BLaER1 (cell line): ENCODE measurements at regions not wholly inside any gene's neighbourhood (a gene's known extent, or its start where the extent isn't known, plus 50 kb on each side); places are given as distances from the start of the nearest gene placed in this dataset.
"Not testable (repeated sequence)": the region's sequence is repeated elsewhere in the genome, so short reads cannot be mapped to it uniquely, and the experiment has no call there.

Experiments used
- H3K27ac ChIP-seq: shearing (Covaris generic); formaldehyde crosslinking; 2 replicates; pipeline ENCODE4 v1.8.1; 2022
- H3K27me3 ChIP-seq: shearing (Covaris generic); formaldehyde crosslinking; 2 replicates; pipeline ENCODE4 v1.8.1; 2022
- H3K36me3 ChIP-seq: shearing (Covaris generic); formaldehyde crosslinking; 2 replicates; pipeline ENCODE4 v1.8.1; 2022
- H3K4me1 ChIP-seq: shearing (Covaris generic); formaldehyde crosslinking; 2 replicates; pipeline ENCODE4 v1.8.1; 2022
- H3K4me2 ChIP-seq: shearing (Covaris generic); formaldehyde crosslinking; 2 replicates; pipeline ENCODE4 v1.8.1; 2022
- H3K4me3 ChIP-seq: shearing (Covaris generic); formaldehyde crosslinking; 2 replicates; pipeline ENCODE4 v1.8.1; 2022
- H3K9ac ChIP-seq: shearing (Covaris generic); formaldehyde crosslinking; 2 replicates; pipeline ENCODE4 v1.8.1; 2022
- H3K9me3 ChIP-seq: shearing (Covaris generic); formaldehyde crosslinking; 2 replicates; pipeline ENCODE4 v1.8.1; 2022
- H4K20me1 ChIP-seq: shearing (Covaris generic); formaldehyde crosslinking; 2 replicates; pipeline ENCODE4 v1.8.1; 2022
- Cebpa-rat ChIP-seq: shearing (Covaris generic); IDR thresholded peaks from 2 replicates; pipeline ENCODE4 v1.8.1; 2022

DNA sequence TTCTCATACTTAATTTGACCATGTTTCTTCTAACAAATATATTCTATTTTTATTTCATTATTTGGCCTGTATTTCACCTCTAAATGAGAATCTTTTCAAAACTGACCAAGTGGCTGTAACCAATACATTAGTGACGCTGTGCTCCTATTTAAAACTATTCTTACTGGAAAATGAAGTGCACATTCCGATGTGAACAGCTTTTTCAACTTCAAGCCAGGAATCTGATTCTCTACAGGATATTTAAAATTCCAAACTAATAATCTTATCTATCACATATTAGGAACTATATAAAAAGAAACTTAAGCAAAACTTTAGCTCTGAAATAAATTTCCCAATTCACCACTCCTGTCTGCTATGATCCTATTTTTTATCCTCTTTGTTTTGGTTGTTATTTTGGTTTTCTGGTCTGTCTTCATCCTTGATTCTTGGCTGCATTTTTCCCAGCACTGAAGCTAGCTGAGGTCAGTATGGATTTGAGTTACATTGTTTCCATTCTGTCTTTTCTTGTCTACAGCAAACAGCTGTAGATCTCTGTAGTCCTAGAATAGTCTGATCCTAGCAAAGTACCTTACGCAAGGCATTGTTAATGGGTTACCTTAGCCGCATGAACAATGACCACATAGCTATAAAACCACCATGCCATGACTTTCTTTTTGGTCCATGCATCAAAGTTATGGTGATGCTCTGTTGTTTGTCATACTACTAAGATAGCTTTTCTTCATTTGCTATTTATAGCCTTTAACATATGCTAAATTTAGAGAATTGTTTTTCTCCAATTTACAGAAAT lies 748.6 kb upstream of the SPRY2 start:
- no peak overlapping the region for H3K27ac ChIP-seq
- no peaks in the 10 kb centered on the region for H3K27me3 ChIP-seq
- H4K20me1 ChIP-seq = no peaks in the 10 kb centered on the region
- no peaks in the 10 kb centered on the region for H3K4me1 ChIP-seq
- H3K36me3 ChIP-seq = no peaks in the 10 kb centered on the region
- H3K4me3 ChIP-seq = no peak overlapping the region
- H3K9me3 ChIP-seq = no peaks in the 10 kb centered on the region
- no peak overlapping the region for H3K4me2 ChIP-seq
- TF ChIP-seq Cebpa-rat = no peak
- no peak overlapping the region for H3K9ac ChIP-seq

DNA sequence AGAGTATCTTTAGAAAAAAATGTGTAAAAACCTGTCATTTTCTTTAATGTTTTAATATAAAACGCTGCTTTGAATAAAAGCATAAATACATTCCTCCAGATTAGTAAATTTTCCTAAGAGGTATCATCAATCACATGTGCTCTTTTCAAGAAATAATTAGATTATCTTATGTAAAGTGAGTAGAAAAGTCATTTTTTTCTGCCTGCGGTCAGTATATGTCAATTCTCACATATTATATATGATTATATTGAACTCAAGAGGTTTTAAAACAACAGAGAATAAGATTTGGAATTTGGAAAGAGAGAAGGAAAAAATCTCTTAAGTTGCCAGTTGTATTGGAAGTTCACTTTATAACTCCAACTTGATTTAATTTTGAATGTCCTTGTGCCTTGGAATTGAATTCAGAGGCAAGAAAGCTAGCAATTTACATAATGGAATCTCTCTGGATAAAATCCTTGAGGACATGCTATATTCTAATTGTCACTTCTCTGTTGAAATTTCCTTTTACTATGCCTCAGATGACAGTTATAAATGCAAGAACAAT lies 740.1 kb upstream of the SPRY2 start:
- no peaks in the 10 kb centered on the region for H4K20me1 ChIP-seq
- no peaks in the 10 kb centered on the region for H3K27me3 ChIP-seq
- TF ChIP-seq Cebpa-rat = no peak
- no peak overlapping the region for H3K4me2 ChIP-seq
- H3K4me3 ChIP-seq = no peak overlapping the region
- no peaks in the 10 kb centered on the region for H3K9me3 ChIP-seq
- no peak overlapping the region for H3K9ac ChIP-seq
- no peaks in the 10 kb centered on the region for H3K4me1 ChIP-seq
- no peak overlapping the region for H3K27ac ChIP-seq
- H3K36me3 ChIP-seq = no peaks in the 10 kb centered on the region

DNA sequence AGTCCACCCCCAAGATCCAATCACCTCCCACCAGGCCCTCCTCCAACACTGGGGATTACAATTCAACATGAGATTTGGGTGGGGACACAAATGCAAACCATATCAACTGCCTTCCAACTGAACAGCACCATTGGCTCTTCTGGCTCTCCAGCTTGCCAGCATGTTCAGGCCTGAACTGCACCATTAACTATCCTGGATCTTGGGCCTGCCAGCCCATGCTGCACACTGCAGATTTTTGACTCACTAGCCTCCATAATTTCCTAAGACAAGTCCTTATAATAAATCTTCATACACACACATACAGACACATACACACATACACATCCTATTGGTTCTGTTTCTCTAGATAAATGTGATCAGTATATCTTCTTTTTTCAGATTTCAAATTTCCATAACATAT lies 737.1 kb upstream of the SPRY2 start:
- H3K9me3 ChIP-seq = no peaks in the 10 kb centered on the region
- no peak overlapping the region for H3K4me2 ChIP-seq
- no peak for TF ChIP-seq Cebpa-rat
- H3K4me3 ChIP-seq = no peak overlapping the region
- no peaks in the 10 kb centered on the region for H3K4me1 ChIP-seq
- no peaks in the 10 kb centered on the region for H3K27me3 ChIP-seq
- no peak overlapping the region for H3K9ac ChIP-seq
- no peaks in the 10 kb centered on the region for H3K36me3 ChIP-seq
- H4K20me1 ChIP-seq = no peaks in the 10 kb centered on the region
- no peak overlapping the region for H3K27ac ChIP-seq

DNA sequence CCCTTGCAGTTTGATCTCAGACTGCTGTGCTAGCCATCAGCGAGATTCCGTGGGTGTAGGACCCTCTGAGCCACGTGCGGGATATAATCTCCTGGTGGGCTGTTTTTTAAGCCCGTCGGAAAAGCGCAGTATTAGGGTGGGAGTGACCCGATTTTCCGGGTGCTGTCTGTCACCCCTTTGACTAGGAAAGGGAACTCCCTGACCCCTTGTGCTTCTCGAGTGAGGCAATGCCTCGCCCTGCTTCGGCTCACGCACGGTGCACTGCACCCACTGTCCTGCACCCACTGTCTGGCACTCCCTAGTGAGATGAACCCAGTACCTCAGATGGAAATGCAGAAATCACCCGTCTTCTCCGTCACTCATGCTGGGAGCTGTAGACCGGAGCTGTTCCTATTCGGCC lies 728.9 kb upstream of the SPRY2 start:
- H3K9me3 ChIP-seq, H3K4me2 ChIP-seq, H3K36me3 ChIP-seq, H3K27ac ChIP-seq, H3K27me3 ChIP-seq, H4K20me1 ChIP-seq, H3K4me3 ChIP-seq, H3K4me1 ChIP-seq, H3K9ac ChIP-seq: not testable (repeated sequence)

DNA sequence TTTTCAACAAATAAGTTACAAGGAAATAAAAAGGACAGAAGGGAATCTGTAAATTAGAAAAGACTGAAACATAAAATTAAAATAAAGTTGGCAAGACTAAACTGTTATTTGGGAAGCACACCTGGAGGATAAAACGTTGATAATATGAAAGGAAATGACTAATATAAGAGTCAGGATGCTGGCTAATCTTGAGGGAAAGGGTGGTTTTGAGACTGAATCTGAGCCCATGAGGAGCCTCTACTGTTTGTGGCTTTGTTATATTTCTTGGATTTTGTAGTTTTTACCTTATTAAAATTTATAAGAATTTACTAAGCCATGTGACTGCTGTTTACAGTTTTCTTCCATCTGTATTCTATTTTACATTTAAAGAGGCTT lies 718.0 kb upstream of the SPRY2 start:
- Histone ChIP-seq H3K36me3 (no peaks in the 10 kb centered on the region), H3K27ac (no peak overlapping the region), H3K4me2 (no peak overlapping the region), H3K9ac (no peak overlapping the region), H3K4me3 (no peak overlapping the region), H4K20me1 (no peaks in the 10 kb centered on the region), H3K9me3 (no peaks in the 10 kb centered on the region), H3K4me1 (no peaks in the 10 kb centered on the region), H3K27me3 (no peaks in the 10 kb centered on the region)
- TF ChIP-seq Cebpa-rat = no peak

DNA sequence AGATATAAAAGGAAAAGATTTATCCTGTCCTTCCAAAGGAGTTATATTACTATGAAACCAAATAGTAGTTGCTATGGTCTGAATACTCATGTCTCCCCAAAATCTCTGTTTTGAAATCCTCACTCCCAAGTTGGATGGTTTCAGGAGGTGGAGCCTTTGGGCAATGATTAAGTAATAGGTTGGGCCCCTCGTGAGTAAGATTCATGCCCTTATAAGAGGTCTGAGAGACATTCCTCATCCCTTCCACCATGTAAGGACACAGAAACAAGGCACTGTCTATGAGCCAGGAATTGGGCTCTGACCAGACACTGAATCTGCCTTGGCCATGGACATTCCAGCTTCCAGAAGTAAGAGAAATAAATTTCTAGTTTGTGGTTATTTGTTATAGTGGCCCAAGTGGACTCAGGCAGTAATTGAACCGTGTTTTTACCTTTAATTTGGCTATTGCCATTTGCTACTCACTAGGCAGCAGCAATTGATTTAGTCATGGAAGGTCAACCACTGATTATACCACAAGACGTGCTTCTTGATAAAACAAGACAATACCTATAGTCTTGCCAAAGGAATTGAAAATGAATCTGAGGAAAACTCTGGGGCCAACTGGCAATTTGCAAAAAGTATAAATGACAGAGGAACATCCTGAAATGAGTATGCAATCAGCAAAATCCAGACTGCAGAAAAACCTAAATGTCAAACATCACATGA lies 717.4 kb upstream of the SPRY2 start:
- Histone ChIP-seq H3K9me3 (no peaks in the 10 kb centered on the region), H3K4me1 (no peaks in the 10 kb centered on the region), H3K36me3 (no peaks in the 10 kb centered on the region), H3K9ac (no peak overlapping the region), H3K4me2 (no peak overlapping the region), H3K27ac (no peak overlapping the region), H3K27me3 (no peaks in the 10 kb centered on the region), H4K20me1 (no peaks in the 10 kb centered on the region), H3K4me3 (no peak overlapping the region)
- TF ChIP-seq Cebpa-rat = no peak

DNA sequence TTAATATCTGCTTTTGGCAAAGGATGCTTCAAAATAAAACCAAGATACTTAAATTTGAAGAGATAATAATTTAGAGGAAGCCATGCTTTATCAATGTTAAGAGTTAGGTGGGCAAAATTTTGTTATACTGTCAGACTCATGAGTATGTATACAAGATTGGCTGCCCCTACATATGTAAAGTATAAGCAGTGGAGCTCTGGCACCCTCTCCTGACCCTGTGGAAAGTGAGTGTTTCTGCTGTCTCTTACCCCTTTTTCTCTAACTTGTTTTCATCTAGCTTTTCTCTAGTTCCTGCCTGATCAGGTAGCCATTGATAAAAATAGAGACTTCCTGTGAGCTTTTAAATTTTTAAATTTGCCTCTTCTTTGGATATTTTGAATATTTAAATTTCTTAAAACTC lies 710.9 kb upstream of the SPRY2 start:
- Histone ChIP-seq H3K9ac (no peak overlapping the region), H3K4me1 (no peaks in the 10 kb centered on the region), H3K4me2 (no peak overlapping the region)

DNA sequence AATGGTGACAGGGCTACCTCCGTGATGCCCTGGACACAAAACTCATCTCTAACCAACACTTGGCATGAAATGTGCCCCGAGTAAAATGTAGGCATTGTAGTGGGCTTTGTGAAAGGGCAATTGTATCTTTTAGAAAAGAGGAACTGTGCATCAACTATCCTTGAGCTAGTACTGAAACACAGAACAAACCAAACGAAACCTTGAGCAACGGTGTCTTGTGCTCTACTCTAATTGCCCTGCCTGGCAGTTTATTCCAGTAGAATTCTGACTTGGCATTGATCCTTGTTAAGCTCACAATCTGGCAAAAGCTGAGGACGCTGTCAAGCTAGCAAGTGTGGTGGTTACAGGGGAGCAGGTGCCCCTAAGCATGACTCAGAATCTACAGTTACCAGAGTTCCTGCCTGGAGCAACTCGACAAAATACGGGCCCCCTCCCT lies 707.1 kb upstream of the SPRY2 start:
- no peak overlapping the region for H3K9ac ChIP-seq
- H3K4me1 ChIP-seq = no peaks in the 10 kb centered on the region
- H3K36me3 ChIP-seq = no peaks in the 10 kb centered on the region
- no peaks in the 10 kb centered on the region for H4K20me1 ChIP-seq
- no peak for TF ChIP-seq Cebpa-rat
- no peaks in the 10 kb centered on the region for H3K27me3 ChIP-seq
- no peak overlapping the region for H3K4me2 ChIP-seq
- H3K27ac ChIP-seq = no peak overlapping the region
- H3K9me3 ChIP-seq = no peaks in the 10 kb centered on the region
- no peak overlapping the region for H3K4me3 ChIP-seq

More for the DNA sequence above, 710.9 kb upstream of the SPRY2 start:
- no peak for TF ChIP-seq Cebpa-rat
- no peak overlapping the region for H3K27ac ChIP-seq
- H3K9me3 ChIP-seq = no peaks in the 10 kb centered on the region
- no peaks in the 10 kb centered on the region for H3K27me3 ChIP-seq
- no peaks in the 10 kb centered on the region for H3K36me3 ChIP-seq
- H3K4me3 ChIP-seq = no peak overlapping the region
- H4K20me1 ChIP-seq = no peaks in the 10 kb centered on the region

DNA sequence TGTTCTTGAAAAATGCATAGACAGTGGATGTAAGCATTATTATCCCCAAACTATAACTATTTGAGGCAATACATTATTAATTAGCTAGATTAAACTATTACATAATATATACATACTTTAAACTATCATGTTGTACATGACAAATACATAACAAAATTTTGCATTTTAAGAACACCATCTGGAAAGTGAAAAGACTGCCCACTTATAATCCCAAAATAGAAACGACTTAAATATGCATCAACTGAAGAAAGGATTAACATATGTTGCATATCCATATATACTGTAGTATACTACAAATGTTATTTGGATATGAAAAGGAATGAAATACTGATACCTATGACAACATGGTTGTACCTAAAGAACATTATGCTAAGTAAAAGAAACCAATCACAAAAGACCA lies 700.8 kb upstream of the SPRY2 start:
- Histone ChIP-seq H3K4me3 (no peak overlapping the region), H3K36me3 (no peaks in the 10 kb centered on the region), H3K4me1 (no peaks in the 10 kb centered on the region), H3K9ac (no peak overlapping the region), H3K27ac (no peak overlapping the region), H3K4me2 (no peak overlapping the region), H4K20me1 (no peaks in the 10 kb centered on the region), H3K9me3 (no peaks in the 10 kb centered on the region; the same call in 1 of the 2 replicates), H3K27me3 (no peaks in the 10 kb centered on the region)
- no peak for TF ChIP-seq Cebpa-rat

DNA sequence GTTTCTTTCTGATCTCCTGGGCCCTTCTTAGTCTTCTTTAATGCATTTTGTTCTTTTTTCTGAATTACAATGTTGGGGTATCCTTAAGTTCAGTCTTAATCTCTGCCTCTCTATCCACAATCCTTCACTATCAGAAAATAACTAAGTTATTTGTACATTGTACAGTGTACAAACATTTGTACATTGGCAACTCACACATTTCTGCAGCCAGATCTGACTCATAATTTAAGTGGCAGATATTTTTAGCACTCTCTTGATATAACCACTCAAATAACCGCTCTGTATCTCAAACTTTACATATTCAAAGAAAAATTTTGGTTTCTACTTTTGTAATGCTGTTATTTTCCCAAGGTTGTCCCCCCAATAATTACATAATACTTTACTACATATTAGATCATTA lies 691.1 kb upstream of the SPRY2 start:
- no peak for TF ChIP-seq Cebpa-rat

More for the DNA sequence above, 691.1 kb upstream of the SPRY2 start:
- H3K27ac ChIP-seq = no peak overlapping the region
- H3K4me2 ChIP-seq = no peak overlapping the region
- no peaks in the 10 kb centered on the region for H3K36me3 ChIP-seq
- no peaks in the 10 kb centered on the region for H3K27me3 ChIP-seq
- no peak overlapping the region for H3K9ac ChIP-seq
- H4K20me1 ChIP-seq = no peaks in the 10 kb centered on the region
- H3K4me3 ChIP-seq = no peak overlapping the region
- H3K4me1 ChIP-seq = no peaks in the 10 kb centered on the region
- H3K9me3 ChIP-seq = no peaks in the 10 kb centered on the region
